NCI-H2171 treated with DMSO at 0.1 percent for 48 hours (cell line): ENCODE measurements at regions not wholly inside any gene's neighbourhood (a gene's known extent, or its start where the extent isn't known, plus 50 kb on each side); places are given as distances from the start of the nearest gene placed in this dataset.
A peak's percentile ranks its signal among the peaks of the same experiment; 100 is the strongest.
"Not testable (repeated sequence)": the region's sequence is repeated elsewhere in the genome, so short reads cannot be mapped to it uniquely, and the experiment has no call there.

ENCODE experiments used
- DNase-seq: peaks from one replicate; lab custom pipeline; 2025; lab: John Stamatoyannopoulos, UW

DNA sequence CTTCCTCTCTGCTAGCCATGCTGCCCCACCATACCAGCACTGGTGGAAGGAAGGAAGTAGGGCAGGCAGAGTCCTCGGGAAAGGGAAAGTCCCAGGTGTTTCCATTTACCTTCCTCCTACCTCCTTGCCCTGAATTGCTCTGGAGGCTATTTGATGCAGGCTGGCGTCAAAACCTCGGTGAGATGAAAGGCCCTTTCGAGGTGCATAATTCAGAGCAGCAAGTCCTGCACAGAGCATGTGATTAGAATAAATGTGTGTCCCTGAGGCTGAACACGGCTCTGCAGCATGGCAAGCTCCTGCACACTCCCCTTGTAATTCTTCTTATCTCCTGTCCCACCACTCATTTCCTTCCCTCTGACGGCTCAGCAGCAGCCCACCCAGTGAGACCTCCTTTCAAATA is 98.7 kb upstream of the LRFN2 start:
- no peak for DNase-seq

GRCh38 chr6:40681622-40682021 is 94.5 kb upstream of the LRFN2 start:
- no peak for DNase-seq

DNA sequence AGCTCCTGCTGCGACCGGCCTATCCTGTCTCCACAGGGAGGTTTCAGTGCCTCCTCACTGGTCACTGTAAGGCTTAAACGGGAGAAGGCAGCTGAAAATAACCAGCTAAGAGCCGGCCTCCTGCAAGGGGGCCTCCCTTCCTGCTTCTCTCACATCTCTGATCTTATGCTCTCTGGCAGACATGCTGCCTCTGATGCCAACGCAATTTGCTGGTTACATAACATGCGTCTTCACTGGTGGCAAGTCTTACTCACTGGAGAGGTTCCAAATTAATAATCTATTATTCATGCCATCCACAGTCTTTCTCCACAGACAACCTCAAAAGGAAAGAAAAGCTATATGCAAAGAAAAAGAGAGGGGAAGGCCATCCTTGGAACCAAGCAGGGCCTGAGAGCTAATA is 91.8 kb upstream of the LRFN2 start:
- DNase-seq: no peak

DNA sequence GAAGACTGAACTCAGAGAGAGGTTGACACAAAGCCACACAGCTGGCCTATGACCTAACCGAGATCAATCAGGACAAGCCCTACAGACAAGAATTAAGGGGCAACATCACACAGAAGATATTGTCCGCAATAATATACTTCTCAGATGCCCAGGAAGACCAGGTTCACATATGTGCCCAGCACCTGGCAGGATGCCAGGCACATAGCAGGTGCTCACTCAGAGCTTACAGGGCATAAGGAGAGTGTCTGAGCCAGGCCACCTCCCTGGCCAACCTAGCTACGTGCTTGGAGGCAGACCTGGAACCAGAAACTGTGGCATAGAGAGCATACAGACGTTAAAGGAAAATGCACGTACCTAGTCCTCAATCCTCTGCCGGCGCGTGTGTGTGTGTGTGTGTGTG is 87.0 kb upstream of the LRFN2 start:
- no peak for DNase-seq

GRCh38 chr6:40672087-40672486 is 84.9 kb upstream of the LRFN2 start:
- peak; percentile 22 for DNase-seq

DNA sequence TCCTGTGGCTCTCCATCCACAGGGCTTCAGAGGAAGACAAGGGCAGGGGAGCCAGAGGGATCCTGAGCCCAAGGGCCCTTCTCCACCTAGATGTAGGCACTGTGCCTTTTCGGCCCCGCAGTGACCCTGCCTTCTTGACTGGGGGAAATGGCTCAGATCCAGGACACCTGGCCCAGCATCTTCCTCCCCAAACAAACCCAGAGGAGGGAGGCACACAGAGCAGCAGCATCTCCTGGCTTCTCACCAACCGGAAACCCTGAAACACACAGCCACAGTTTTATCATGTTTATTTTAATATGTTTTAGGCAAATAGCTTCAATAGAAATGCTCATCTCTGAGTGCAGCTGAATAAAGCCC is 84.5 kb upstream of the LRFN2 start:
- peak; percentile 38 for DNase-seq

GRCh38 chr6:40671001-40671693 is 84.0 kb upstream of the LRFN2 start:
- peak; percentile 38 for DNase-seq

DNA sequence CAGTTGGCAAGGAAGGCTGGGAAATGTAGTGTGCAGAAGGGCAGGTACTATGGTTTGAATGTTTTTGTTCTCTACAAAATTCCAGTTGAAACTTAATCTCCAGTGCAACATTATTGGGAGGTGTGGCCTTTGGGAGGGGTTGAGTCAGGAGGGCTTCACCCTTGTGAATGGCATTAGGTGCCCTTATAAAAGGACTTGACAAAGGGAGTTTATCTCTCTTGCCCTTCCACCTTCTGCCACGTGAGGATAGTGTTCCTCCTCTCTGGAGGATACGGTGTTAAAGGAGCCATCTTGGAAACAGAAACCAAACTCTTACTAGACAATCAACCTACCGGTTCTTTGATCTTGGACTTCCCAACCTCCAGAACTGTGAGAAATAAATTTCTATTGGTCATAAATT is 82.2 kb upstream of the LRFN2 start:
- peak; percentile 38 for DNase-seq

- no peak for DNase-seq
These were observed 81.0 kb upstream of the LRFN2 start for GRCh38 chr6:40668203-40668602.

DNA sequence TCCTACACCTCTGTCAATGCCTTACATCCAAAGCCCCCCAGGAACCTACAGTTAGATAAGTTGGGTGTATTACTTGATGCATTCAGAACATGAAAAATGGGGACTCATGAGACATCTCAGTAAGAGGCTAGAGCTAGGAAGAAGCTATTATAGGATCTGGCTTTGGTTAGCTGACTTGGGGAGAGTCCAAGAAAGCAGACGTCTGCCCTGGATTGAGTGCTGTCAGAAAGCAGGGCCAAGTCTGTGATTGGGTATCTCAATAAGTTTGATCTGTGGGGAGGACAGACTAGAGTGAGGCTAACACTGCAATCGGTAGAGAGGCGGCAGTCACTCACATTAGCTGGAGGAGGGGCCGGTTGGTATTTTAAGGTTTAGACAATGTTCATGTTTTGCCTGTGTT is 79.4 kb upstream of the LRFN2 start:
- DNase-seq: no peak

- DNase-seq: peak; percentile 49
These were observed 74.6 kb upstream of the LRFN2 start for GRCh38 chr6:40661726-40662125.

DNA sequence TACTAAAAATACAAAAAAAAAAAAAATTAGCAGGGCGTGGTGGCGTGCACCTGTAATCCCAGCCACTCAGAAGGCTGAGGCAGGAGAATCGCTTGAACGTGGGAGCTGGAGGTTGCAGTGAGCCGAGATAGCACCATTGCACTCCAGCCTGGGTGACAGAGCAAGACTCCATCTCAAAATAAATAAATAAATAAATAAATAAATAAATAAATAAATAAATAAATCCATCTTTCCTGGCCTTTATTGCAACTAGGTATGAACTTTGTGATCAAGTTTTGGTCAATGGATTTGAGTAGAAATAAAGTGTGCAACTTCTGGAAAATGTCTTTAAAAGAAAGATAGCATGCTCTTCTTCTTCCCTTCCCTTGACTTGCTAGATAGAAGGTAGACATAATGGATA is 69.6 kb upstream of the LRFN2 start:
- DNase-seq: not testable (repeated sequence)

GRCh38 chr6:40654828-40655227 is 67.7 kb upstream of the LRFN2 start:
- DNase-seq: no peak

GRCh38 chr6:40645043-40645442 is 57.9 kb upstream of the LRFN2 start:
- no peak for DNase-seq

GRCh38 chr6:40642837-40643236 is 55.7 kb upstream of the LRFN2 start:
- DNase-seq: no peak

DNA sequence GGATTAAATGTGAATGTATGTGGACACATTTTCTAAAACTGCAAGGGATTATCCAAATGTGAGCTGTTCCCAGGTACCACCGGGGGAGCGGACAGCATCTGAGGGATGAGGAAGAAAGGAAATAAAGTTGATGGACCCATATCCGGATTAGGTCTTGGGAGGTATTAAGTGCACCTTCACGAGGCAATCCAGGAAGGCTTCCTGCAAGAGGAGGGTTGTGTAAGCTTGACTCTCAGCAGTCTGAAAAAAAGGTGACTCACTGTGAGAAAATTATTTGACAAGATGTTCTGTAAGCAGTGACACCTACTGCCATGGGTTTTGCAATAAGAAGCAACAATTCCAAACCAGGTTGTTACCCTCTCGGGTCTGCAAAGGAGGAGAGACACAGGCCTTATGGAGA is 55.0 kb upstream of the LRFN2 start:
- DNase-seq: no peak

DNA sequence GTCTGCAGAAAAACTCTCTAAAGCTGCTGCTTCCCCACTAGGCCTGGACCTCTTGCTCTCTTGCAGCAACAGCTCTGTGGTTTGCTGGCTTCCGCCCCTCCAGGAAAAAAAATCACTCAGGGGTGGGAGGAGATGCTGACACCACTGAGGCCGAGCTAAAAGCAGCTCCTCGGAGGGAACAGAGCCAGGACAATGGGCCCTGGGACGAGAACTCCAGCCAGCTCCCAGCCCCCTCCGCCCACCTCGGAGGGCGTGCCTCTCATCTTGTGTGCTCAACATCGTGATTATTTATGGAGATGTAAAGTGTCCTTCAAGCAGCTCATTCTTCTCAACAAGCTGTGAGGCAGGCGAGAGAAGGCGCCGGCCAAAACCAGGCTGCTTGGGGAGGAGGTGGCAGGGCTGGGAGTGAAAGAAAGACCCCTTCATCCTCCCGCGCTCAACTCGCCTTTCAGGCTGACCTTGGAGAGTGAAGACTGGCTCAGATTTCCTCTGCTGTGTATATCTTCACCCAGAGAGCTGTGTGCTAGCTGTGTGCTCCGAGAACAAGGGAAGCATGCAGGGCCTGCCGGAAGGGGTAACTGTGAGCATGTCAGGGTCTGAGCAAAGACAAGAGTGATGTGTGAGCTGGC is 53.5 kb upstream of the LRFN2 start:
- no peak for DNase-seq
